ENCODE measurements at regions not wholly inside any gene's neighbourhood (a gene's known extent, or its start where the extent isn't known, plus 50 kb on each side); places are given as distances from the start of the nearest gene placed in this dataset.

DNA sequence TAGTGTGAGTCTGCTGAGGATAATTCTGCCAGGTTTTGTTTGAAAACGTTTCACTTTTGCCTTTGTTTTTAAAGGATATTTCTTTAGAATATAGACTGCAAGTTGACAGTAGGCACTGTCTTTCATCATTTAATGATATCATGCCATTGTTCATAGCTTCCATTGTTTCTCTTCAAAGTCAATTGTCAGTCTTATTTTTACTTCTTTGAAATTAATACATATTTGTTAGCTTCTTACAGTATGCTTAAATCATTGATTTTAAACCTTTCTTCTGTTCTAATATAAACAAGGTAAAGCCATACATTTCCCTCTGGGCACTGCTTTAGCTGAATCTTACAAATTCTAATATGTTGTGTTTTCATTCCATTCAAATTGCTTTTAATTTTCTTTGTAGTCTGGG, 62.3 kb upstream of the PARVA start:
- H3K27me3 ChIP-seq (ENCODE audit: control insufficient read depth, insufficient read depth, low read length) = no peaks in the 10 kb centered on the region
- ChIA-PET POLR2A (interaction anchor here (0.6 kb wide), 1 partner anchor 35 kb away, joined by 3 read pairs; no protein-coding TSS in a partner anchor), CTCF (no interaction called here)
- no peak overlapping the region for H3K4me3 ChIP-seq (ENCODE audit: low read depth in 2 of 2, low read length in 2 of 2)
- in situ Hi-C loops (cut with HindIII; ENCODE audit: low pct_unique_long_range_greater_than_20kb, low sequenced_read_pairs) = no loop called here
- H3K9me3 ChIP-seq (ENCODE audit: control insufficient read depth, insufficient read depth, low read depth, low read length) = peaks cover 14% of the 10 kb centered on the region; the same call in 1 of the 2 replicates
- ATAC-seq = no peak
- no peaks in the 10 kb centered on the region for H3K36me3 ChIP-seq (ENCODE audit: control insufficient read depth, insufficient read depth, low read length)
- BruUV-seq (replicated peaks) = no TSS peak
- no peaks in the 10 kb centered on the region for H3K4me1 ChIP-seq (ENCODE audit: control insufficient read depth, insufficient read depth, low read length)
- TF ChIP-seq TCF7L2 (IDR thresholded peaks at IDR 0.05; ENCODE audit: low read depth, low read length) (no peak), POLR2AphosphoS5 (IDR thresholded peaks at IDR 0.05; ENCODE audit: low read depth, low read length) (no peak), SIN3A (IDR thresholded peaks at IDR 0.05; ENCODE audit: borderline replicate concordance, insufficient read depth, low read depth, low read length) (no peak)
- TF ChIP-seq, protein P1, sequence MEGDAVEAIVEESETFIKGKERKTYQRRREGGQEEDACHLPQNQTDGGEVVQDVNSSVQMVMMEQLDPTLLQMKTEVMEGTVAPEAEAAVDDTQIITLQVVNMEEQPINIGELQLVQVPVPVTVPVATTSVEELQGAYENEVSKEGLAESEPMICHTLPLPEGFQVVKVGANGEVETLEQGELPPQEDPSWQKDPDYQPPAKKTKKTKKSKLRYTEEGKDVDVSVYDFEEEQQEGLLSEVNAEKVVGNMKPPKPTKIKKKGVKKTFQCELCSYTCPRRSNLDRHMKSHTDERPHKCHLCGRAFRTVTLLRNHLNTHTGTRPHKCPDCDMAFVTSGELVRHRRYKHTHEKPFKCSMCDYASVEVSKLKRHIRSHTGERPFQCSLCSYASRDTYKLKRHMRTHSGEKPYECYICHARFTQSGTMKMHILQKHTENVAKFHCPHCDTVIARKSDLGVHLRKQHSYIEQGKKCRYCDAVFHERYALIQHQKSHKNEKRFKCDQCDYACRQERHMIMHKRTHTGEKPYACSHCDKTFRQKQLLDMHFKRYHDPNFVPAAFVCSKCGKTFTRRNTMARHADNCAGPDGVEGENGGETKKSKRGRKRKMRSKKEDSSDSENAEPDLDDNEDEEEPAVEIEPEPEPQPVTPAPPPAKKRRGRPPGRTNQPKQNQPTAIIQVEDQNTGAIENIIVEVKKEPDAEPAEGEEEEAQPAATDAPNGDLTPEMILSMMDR (IDR thresholded peaks at IDR 0.05) = no peak
- TF ChIP-seq, protein P2, sequence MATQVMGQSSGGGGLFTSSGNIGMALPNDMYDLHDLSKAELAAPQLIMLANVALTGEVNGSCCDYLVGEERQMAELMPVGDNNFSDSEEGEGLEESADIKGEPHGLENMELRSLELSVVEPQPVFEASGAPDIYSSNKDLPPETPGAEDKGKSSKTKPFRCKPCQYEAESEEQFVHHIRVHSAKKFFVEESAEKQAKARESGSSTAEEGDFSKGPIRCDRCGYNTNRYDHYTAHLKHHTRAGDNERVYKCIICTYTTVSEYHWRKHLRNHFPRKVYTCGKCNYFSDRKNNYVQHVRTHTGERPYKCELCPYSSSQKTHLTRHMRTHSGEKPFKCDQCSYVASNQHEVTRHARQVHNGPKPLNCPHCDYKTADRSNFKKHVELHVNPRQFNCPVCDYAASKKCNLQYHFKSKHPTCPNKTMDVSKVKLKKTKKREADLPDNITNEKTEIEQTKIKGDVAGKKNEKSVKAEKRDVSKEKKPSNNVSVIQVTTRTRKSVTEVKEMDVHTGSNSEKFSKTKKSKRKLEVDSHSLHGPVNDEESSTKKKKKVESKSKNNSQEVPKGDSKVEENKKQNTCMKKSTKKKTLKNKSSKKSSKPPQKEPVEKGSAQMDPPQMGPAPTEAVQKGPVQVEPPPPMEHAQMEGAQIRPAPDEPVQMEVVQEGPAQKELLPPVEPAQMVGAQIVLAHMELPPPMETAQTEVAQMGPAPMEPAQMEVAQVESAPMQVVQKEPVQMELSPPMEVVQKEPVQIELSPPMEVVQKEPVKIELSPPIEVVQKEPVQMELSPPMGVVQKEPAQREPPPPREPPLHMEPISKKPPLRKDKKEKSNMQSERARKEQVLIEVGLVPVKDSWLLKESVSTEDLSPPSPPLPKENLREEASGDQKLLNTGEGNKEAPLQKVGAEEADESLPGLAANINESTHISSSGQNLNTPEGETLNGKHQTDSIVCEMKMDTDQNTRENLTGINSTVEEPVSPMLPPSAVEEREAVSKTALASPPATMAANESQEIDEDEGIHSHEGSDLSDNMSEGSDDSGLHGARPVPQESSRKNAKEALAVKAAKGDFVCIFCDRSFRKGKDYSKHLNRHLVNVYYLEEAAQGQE (IDR thresholded peaks at IDR 0.05; ENCODE audit: insufficient read depth in 1 of 2, low read depth in 2 of 2, low read length in 1 of 2) = no peak
- no peak overlapping the region for H3K27ac ChIP-seq (ENCODE audit: low read length)
- DNase-seq (ENCODE audit: low read depth, low spot score) = no peak
- intact Hi-C loops (cut with micrococcal nuclease; ENCODE audit: unreplicated experiment) = no loop called here

DNA sequence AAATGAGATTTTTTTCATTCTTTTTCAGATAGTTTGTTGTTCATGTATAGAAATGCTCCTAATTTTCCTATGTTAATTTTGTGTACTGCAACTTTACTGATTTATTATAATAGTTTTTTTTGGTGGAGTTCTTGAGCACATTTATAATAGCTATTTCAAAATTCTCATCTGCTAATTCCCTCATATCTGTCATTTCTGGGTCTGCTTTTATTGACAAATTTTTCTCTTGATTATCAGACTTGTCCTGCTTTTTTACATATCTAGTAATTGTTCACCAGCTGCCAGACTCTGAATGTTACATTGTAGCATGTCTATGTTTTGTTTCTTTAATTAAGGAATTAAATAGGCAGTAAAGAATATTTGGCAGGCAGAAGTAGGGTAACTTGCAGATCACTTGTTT, 60.9 kb upstream of the PARVA start:
- H3K27me3 ChIP-seq (ENCODE audit: control insufficient read depth, insufficient read depth, low read length) = no peaks in the 10 kb centered on the region
- H3K36me3 ChIP-seq (ENCODE audit: control insufficient read depth, insufficient read depth, low read length) = no peaks in the 10 kb centered on the region
- no peaks in the 10 kb centered on the region for H3K4me1 ChIP-seq (ENCODE audit: control insufficient read depth, insufficient read depth, low read length)
- DNase-seq (ENCODE audit: low read depth, low spot score) (no peak), ATAC-seq (no peak)
- CTCF ChIA-PET = no interaction called here
- no peak overlapping the region for H3K27ac ChIP-seq (ENCODE audit: low read length)
- POLR2A ChIA-PET = no interaction called here
- no TSS peak for BruUV-seq (replicated peaks)
- in situ Hi-C loops (cut with HindIII; ENCODE audit: low pct_unique_long_range_greater_than_20kb, low sequenced_read_pairs) (no loop called here), intact Hi-C loops (cut with micrococcal nuclease; ENCODE audit: unreplicated experiment) (no loop called here)
- TF ChIP-seq TCF7L2 (IDR thresholded peaks at IDR 0.05; ENCODE audit: low read depth, low read length) = no peak
- no peak overlapping the region for H3K4me3 ChIP-seq (ENCODE audit: low read depth in 2 of 2, low read length in 2 of 2)
- peaks cover 14% of the 10 kb centered on the region; the same call in 1 of the 2 replicates for H3K9me3 ChIP-seq (ENCODE audit: control insufficient read depth, insufficient read depth, low read depth, low read length)

DNA sequence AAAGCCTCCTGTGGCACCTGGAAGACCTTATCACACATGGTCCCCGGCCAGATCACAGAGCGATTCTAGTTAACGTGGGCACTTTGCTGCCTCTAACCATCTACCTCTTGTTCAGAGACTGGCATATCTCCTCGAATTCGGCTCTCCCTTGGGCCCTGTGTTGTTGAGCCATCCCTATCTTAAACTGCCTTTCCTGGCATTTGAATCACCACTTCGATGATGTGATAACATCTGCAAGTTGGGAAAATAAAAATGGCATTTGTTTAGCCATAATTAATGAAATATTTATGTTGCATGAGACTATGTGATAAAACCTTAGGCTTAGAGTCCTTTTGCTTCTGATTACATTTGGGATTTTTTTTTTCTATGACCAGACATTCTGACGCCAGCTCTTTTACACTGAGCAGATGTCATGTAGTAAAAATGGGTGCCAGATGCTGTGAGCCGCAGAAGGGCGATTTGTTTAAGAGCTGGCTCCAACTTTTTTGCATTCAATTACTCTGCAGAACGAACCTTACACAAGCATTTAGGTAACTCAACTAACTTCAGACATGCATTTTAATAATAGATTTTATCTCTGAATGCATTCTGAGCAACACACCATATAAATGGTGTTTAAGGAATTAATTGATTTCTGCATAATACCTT, 58.5 kb upstream of the PARVA start:
- ChIA-PET CTCF (interaction anchor here (0.6 to 0.7 kb wide), 2 partner anchors 36 to 126 kb away, joined by 3 to 7 read pairs; no protein-coding TSS in a partner anchor), POLR2A (interaction anchor here (0.7 kb wide), 1 partner anchor 300 kb away, joined by 6 read pairs; no protein-coding TSS in a partner anchor)
- no TSS peak for BruUV-seq (replicated peaks)
- peaks cover 14% of the 10 kb centered on the region; the same call in 1 of the 2 replicates for H3K9me3 ChIP-seq (ENCODE audit: control insufficient read depth, insufficient read depth, low read depth, low read length)
- in situ Hi-C loops (cut with HindIII; ENCODE audit: low pct_unique_long_range_greater_than_20kb, low sequenced_read_pairs) = no loop called here
- no peak for DNase-seq (ENCODE audit: low read depth, low spot score)
- H3K27ac ChIP-seq (ENCODE audit: low read length) = no peak overlapping the region
- intact Hi-C loops (cut with micrococcal nuclease; ENCODE audit: unreplicated experiment) = no loop called here
- H3K36me3 ChIP-seq (ENCODE audit: control insufficient read depth, insufficient read depth, low read length) = no peaks in the 10 kb centered on the region
- no peak overlapping the region for H3K4me3 ChIP-seq (ENCODE audit: low read depth in 2 of 2, low read length in 2 of 2)
- TF ChIP-seq SIN3A (IDR thresholded peaks at IDR 0.05; ENCODE audit: borderline replicate concordance, insufficient read depth, low read depth, low read length) = no peak
- TF ChIP-seq POLR2AphosphoS5 (IDR thresholded peaks at IDR 0.05; ENCODE audit: low read depth, low read length) = no peak
- TF ChIP-seq, protein P2 (IDR thresholded peaks at IDR 0.05; ENCODE audit: insufficient read depth in 1 of 2, low read depth in 2 of 2, low read length in 1 of 2) = no peak
- TF ChIP-seq, protein P1 (IDR thresholded peaks at IDR 0.05) = no peak
- TF ChIP-seq TCF7L2 (IDR thresholded peaks at IDR 0.05; ENCODE audit: low read depth, low read length) = no peak
- no peaks in the 10 kb centered on the region for H3K27me3 ChIP-seq (ENCODE audit: control insufficient read depth, insufficient read depth, low read length)
- no peak for ATAC-seq
- H3K4me1 ChIP-seq (ENCODE audit: control insufficient read depth, insufficient read depth, low read length) = no peaks in the 10 kb centered on the region

All from Panc1 (cell line).